Activated CD4-positive, alpha-beta T cell treated with anti-CD3 and anti-CD28 coated beads for 48 hours (primary cell): ENCODE measurements at regions not wholly inside any gene's neighbourhood (a gene's known extent, or its start where the extent isn't known, plus 50 kb on each side); places are given as distances from the start of the nearest gene placed in this dataset.

ENCODE experiments used
- DNase-seq: peaks from one replicate; pipeline ENCODE4 v3.0.0-alpha.2; 2020

DNA sequence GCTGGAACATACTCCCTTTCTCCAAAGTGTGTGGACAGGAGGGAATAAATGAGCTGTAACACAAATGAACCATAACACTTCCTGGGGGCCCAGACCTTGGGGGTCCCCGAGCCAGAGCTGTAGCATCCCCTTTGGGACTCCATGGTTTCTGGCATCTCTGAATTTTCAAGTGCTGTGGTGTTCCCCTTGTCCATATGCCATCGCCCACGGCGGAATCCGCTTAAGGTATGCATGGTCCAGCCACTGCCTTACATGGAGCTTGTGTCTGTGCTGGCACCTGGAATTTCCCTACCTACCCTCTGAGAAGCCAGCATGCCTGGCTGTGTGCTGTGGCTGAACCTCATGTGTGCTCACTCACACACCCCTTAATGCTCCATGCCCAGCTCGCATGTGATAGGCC is 943.6 kb downstream of the SLITRK1 start:
- no peak for DNase-seq

- DNase-seq: no peak
Measured at GRCh38 chr13:82934000-82934399, 948.3 kb downstream of the SLITRK1 start.

DNA sequence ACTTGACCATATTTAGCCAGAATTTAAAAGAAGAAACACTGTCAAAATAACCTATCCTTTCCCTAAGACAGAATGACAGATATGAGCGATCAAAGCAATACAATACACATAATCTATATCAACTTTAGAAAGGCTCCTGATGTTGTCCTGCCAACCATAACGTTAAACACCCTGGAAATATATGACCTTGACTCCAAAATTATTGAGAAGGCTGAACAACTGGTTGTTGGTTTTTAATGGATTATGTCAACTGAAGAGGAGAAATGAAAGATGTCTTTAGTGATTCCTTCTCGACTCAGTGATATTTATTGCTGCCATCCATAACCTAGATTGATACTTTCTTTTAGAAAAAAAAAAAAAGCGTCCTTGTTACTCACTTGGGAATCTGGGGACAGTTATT is 957.2 kb downstream of the SLITRK1 start:
- no peak for DNase-seq

DNA sequence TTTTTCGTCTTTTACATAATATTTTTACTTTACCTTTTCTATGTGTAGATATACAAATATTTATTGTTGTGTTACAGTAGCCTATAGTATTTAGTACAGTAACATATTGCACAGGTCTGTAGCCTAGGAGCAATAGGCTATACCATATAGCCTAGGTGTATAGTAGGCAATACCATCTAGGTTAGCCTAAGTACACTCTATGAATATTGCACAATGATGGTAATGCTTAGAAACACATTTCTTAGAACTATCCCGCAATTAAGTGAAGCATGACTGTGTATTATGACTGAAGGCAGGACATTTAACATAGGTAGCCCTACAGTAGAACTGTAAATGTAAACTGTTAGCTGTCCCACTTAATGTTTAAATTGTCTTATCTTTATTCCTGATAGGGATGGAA is 964.3 kb downstream of the SLITRK1 start:
- no peak for DNase-seq

DNA sequence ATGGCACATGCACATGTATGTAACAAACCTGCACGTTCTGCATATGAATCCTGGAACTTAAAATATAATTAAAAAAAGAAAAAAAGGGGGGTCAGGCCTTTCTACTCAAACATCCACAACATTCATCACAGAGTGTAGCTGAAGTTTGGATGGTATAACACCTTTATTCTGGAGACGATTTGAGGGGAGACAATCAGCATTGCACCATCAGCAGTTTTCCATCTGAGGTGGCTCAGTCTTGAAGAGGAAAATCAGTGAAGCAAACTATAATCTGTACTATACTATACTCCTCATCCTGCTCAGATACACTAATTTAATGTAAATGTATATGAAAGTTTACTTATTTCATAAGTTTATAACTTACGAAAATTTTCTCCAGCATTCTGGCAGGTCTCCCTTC is 969.7 kb downstream of the SLITRK1 start:
- no peak for DNase-seq

DNA sequence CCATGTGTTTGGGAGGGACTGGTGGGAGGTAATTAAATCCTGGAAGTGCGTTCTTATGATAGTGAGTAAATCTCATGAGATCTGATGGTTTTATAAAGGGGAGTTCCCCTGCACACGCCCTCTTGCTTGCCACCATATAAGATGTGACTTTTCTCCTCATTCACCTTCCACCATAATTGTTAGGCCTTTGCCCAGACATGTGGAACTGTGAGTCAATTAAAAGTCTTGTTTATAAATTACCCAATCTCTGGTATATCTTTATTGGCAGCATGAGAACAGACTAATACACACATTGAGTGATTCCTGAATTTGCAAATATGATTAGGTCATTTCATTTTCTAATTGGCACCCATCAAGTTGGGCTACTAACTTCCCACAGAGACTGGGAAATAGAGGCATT is 977.2 kb downstream of the SLITRK1 start:
- no peak for DNase-seq

DNA sequence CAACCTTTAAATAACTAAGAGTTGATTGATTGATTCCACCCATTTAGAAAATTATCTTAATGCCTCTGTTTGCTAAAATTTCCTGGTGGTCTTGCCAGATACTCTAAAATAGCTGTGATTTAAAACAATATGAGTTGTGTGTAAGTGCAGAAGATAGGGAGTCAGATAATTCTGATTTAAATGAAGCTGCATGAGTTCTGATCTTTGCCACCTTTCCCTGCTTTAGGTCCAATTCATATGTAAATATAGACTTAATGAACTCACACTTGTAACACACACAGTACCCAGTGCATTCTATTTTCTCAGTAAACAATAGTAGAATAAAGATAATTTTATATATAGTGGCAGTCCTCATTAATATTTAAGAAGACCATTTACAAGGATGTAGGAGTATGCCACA is 981.8 kb downstream of the SLITRK1 start:
- no peak for DNase-seq

DNA sequence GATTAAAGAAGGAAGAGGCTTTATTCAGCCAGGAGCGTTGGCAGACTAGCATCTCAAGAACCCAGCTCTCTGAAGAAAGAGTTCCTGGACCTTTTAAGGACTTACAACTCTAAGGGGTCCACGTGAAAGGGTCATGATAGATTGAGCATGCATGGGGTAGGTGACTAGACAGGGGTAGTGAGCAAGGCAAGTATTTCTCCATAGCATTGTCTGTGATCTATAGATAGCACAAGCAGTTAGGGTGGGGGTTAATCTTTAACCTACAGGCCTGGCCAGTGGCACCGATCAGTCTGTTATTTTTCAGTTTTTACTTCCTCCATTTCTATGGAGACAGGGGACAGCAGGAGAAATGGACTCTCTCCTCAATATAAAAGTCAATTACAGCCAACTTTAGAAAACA is 983.7 kb downstream of the SLITRK1 start:
- no peak for DNase-seq

- no peak for DNase-seq
Measured at GRCh38 chr13:82879921-82880320, 1002.4 kb downstream of the SLITRK1 start.

- DNase-seq: no peak
Measured at GRCh38 chr13:82878536-82878935, 1003.7 kb downstream of the SLITRK1 start.

GRCh38 chr13:82867284-82867683 is 1015.0 kb downstream of the SLITRK1 start:
- no peak for DNase-seq

GRCh38 chr13:82850644-82851043 is 1031.6 kb downstream of the SLITRK1 start:
- no peak for DNase-seq

GRCh38 chr13:82848766-82849165 is 1033.5 kb downstream of the SLITRK1 start:
- DNase-seq: no peak

- no peak for DNase-seq
Measured at GRCh38 chr13:82847595-82847994, 1034.7 kb downstream of the SLITRK1 start.

- DNase-seq: no peak
Measured at GRCh38 chr13:82833923-82834322, 1048.4 kb downstream of the SLITRK1 start.

- no peak for DNase-seq
Measured at GRCh38 chr13:82829040-82829439, 1053.2 kb downstream of the SLITRK1 start.

DNA sequence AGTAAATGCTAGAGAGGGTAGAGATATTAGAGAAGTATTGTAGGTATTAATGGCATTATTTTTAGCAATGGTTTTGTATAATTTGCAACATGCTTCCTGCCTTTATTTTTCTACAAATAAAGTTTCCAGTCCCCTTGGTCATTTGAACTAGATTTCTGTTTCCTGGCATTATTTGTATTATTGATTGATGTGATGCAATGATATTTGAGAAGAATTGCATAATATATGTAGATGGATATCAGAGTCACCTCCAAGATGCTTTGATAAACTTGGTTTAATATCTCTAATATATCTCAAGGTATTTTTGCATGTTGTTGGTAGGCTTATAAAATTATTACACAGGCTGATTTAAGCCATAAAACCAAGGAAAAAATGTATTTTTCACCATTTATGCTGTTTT is 1054.5 kb downstream of the SLITRK1 start:
- DNase-seq: no peak

DNA sequence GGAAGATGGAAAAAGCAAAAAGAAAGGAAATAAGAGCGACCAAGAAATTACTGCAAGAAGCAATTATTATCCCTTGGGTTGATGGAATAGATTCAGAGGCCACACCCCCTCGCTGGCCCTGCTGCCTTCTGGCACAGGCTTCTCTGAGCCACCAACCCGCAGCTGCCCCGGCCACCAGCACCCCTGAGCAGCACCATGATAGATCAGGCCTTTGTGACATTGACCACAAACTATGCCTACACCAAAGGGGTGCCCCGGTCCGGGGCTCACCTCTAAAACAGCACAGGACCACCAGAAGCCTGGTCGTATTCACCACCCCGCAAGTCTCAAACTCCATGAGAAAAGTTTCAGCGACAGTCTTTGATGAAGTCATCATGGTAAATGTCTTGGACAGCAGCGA is 1059.3 kb downstream of the SLITRK1 start:
- no peak for DNase-seq

DNA sequence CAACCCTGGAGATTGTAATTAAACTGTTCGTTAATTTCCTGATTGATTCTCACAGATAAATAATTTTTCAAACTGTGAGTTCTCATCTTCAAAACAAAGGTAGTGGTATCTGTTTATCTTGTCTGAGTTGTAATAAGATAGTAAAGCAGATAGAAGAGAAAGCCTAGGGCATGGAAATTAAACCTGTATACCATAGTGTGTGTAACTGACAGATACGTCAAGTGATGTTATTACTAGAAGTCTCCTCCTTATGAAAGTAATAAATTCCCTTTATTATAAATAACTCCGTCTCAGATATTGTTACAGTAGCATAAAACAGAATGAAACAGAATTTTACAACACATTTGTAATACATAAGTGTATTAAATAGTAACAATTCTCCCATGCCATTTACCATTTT is 1065.1 kb downstream of the SLITRK1 start:
- no peak for DNase-seq

GRCh38 chr13:82815791-82816190 is 1066.5 kb downstream of the SLITRK1 start:
- no peak for DNase-seq

DNA sequence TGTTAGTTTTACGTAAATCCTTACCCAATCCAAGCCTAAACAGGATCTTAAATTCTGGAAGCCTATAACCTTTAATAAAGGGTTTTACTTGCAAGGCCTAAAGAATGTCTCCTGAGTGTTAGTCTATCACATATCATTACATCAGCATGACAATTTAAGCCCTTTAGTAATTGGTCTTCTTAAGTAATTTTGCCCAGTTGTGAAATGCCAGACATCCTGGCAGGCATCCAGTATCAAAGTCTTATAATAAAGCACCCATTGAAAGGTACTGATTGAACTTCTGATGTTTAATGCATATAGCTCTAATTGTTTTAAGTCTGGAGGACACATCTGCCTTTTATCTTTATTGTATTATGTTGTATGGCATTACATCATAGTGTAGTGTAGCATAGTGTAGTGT is 1078.9 kb downstream of the SLITRK1 start:
- DNase-seq: no peak

DNA sequence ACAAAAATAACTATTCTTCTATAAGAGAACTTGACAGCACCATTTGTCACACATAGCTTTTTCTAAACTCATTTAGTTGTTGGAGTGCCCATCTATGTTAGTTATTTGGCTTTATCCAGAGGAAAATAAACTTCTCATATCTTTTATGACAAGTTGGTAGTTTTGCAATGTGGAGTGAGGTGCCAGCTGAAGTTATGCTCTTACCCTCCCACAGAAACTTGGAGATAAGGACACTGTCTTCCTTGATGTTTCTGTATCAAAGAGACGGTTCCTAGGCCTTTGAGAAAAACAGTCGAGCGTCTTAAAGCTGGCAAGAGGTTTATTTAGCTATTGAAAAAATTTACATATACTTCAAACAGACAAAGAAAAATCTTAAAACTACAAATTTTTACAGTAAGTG is 1079.7 kb downstream of the SLITRK1 start:
- DNase-seq: no peak

DNA sequence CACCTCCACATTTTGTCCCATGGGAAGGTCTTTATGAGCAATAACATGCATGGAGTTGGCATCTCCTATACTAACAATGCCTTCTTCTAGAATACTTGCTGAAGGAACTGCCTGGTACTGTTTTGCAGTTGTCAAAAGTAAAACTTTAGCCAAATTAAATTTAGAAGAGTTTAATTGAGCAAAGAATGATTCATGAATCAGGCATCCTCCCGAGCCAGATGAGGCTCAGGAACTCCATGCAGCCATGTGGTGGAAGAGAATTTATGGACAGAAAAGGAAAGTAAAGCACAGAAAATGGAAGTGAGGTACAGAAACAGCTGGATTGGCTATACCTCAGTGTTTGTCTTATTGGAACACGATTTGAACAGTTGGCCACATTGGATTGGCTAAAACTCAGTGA is 1081.9 kb downstream of the SLITRK1 start:
- no peak for DNase-seq

GRCh38 chr13:82797876-82798275 is 1084.4 kb downstream of the SLITRK1 start:
- DNase-seq: no peak

GRCh38 chr13:82791035-82791434 is 1091.2 kb downstream of the SLITRK1 start:
- no peak for DNase-seq

DNA sequence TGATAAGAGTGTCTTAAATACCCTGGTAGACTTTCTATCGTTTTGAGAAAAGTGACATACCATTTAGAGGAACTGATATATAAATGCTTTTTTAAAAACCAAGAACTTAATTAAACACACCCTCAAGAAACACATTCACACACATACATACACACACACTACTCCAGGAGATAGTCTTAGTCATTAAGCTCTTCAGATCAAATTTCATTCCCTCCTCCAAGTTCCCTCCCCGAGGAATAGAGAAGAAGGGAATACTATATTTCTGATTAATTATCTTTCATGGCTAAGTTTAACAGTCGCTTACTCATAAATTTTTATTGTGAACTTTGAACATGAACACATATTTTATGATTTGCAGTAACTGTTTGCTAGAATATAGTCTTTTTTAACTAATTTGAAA is 1109.5 kb downstream of the SLITRK1 start:
- no peak for DNase-seq
